Vagina (tissue), 2 donors: ENCODE measurements at regions not wholly inside any gene's neighbourhood (a gene's known extent, or its start where the extent isn't known, plus 50 kb on each side); places are given as distances from the start of the nearest gene placed in this dataset.

ENCODE experiments used
- POLR2A ChIP-seq, 2 donors: fragments of 450-650 bp; IDR thresholded peaks; one replicate each; pipeline ENCODE4 v1.6.1; 2017; ENCODE audit warnings: antibody characterized with exemption in 2 of 2, mild to moderate bottlenecking in 2 of 2, moderate library complexity in 2 of 2
- TF ChIP-seq, protein P1 (sequence below), 3 experiments: fragments of 450-650 bp in 2 of 3; fragments of 200-600 bp in 1 of 3; sonication (generic) in 1 of 3; IDR thresholded peaks; one replicate each; pipeline ENCODE4 v1.5.1; 2017 to 2019; ENCODE audit warnings: antibody characterized with exemption in 3 of 3, mild to moderate bottlenecking in 2 of 3, moderate library complexity in 2 of 3

DNA sequence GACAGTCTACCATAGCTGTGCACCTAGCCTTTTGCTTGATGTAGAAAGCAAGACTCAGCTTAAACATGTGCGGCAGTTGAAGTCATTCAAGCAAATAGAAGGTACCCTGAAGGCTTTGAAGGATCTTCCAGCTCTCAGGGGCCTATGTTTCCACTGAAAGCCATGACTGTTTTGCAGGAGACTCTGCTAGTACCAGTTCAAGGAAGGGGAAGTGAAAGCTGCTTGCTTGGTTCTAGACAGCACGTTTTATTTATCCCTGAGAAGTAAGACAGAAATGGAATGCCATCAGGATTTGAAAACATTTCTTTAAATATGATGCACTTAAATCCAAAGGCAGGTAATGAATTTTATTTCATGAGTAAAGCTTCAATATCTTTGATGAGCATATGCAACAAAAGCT is 311.4 kb downstream of the PDCD6IP start:
- TF ChIP-seq POLR2A (IDR thresholded peaks at IDR 0.05): no peak
- TF ChIP-seq, protein P1, sequence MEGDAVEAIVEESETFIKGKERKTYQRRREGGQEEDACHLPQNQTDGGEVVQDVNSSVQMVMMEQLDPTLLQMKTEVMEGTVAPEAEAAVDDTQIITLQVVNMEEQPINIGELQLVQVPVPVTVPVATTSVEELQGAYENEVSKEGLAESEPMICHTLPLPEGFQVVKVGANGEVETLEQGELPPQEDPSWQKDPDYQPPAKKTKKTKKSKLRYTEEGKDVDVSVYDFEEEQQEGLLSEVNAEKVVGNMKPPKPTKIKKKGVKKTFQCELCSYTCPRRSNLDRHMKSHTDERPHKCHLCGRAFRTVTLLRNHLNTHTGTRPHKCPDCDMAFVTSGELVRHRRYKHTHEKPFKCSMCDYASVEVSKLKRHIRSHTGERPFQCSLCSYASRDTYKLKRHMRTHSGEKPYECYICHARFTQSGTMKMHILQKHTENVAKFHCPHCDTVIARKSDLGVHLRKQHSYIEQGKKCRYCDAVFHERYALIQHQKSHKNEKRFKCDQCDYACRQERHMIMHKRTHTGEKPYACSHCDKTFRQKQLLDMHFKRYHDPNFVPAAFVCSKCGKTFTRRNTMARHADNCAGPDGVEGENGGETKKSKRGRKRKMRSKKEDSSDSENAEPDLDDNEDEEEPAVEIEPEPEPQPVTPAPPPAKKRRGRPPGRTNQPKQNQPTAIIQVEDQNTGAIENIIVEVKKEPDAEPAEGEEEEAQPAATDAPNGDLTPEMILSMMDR (IDR thresholded peaks at IDR 0.05): no peak
